ENCODE measurements at regions not wholly inside any gene's neighbourhood (a gene's known extent, or its start where the extent isn't known, plus 50 kb on each side); places are given as distances from the start of the nearest gene placed in this dataset.
"Not testable (repeated sequence)": the region's sequence is repeated elsewhere in the genome, so short reads cannot be mapped to it uniquely, and the experiment has no call there.

GRCh38 chr7:81383846-81384245 is 386.0 kb downstream of the HGF start:
- H3K27me3 Mint-ChIP-seq = no peaks in the 10 kb centered on the region
- no peak overlapping the region for H3K4me3 Mint-ChIP-seq
- peaks cover 2% of the 10 kb centered on the region for H3K36me3 Mint-ChIP-seq
- no peaks in the 10 kb centered on the region for H3K4me1 Mint-ChIP-seq
- H3K27ac Mint-ChIP-seq = no peak overlapping the region
- H3K9me3 Mint-ChIP-seq = peaks cover 0 to 10% (median 5%) of the 10 kb centered on the region in 3 donors

- not testable (repeated sequence) for H3K36me3 Mint-ChIP-seq, H3K27ac Mint-ChIP-seq, H3K27me3 Mint-ChIP-seq, H3K4me1 Mint-ChIP-seq, H3K4me3 Mint-ChIP-seq
- peaks cover 3 to 11% (median 8%) of the 10 kb centered on the region in 3 donors for H3K9me3 Mint-ChIP-seq
Measured at GRCh38 chr7:81374641-81375040, 395.2 kb downstream of the HGF start.

GRCh38 chr7:81370822-81371221 is 399.0 kb downstream of the HGF start:
- H3K4me1 Mint-ChIP-seq = no peaks in the 10 kb centered on the region
- no peak overlapping the region for H3K27ac Mint-ChIP-seq
- H3K36me3 Mint-ChIP-seq = no peaks in the 10 kb centered on the region
- H3K9me3 Mint-ChIP-seq = peaks cover 6 to 7% (median 6%) of the 10 kb centered on the region in 3 donors
- H3K27me3 Mint-ChIP-seq = no peaks in the 10 kb centered on the region
- H3K4me3 Mint-ChIP-seq = no peak overlapping the region

GRCh38 chr7:81367326-81367931 is 402.4 kb downstream of the HGF start:
- Mint-ChIP-seq H3K27ac (no peak overlapping the region), H3K9me3 (peaks cover 0 to 6% (median 4%) of the 10 kb centered on the region in 3 donors), H3K4me3 (no peak overlapping the region), H3K27me3 (no peaks in the 10 kb centered on the region), H3K4me1 (no peaks in the 10 kb centered on the region), H3K36me3 (no peaks in the 10 kb centered on the region)

- no peaks in the 10 kb centered on the region for H3K36me3 Mint-ChIP-seq
- no peak overlapping the region for H3K4me3 Mint-ChIP-seq
- H3K27me3 Mint-ChIP-seq = no peaks in the 10 kb centered on the region
- H3K4me1 Mint-ChIP-seq = no peaks in the 10 kb centered on the region
- H3K9me3 Mint-ChIP-seq = peaks cover 0 to 6% (median 6%) of the 10 kb centered on the region in 3 donors
- no peak overlapping the region for H3K27ac Mint-ChIP-seq
Measured at GRCh38 chr7:81366546-81366945, 403.3 kb downstream of the HGF start.

GRCh38 chr7:81361769-81362312 is 408.0 kb downstream of the HGF start:
- Mint-ChIP-seq H3K4me3 (no peak overlapping the region), H3K27me3 (no peaks in the 10 kb centered on the region), H3K4me1 (no peaks in the 10 kb centered on the region), H3K9me3 (peaks cover 0 to 2% (median 1%) of the 10 kb centered on the region in 3 donors), H3K36me3 (no peaks in the 10 kb centered on the region), H3K27ac (no peak overlapping the region)

GRCh38 chr7:81355911-81356310 is 413.9 kb downstream of the HGF start:
- H3K36me3 Mint-ChIP-seq = no peaks in the 10 kb centered on the region
- peaks cover 2 to 5% (median 4%) of the 10 kb centered on the region in 3 donors for H3K9me3 Mint-ChIP-seq
- H3K4me1 Mint-ChIP-seq = no peaks in the 10 kb centered on the region
- no peak overlapping the region for H3K4me3 Mint-ChIP-seq
- H3K27me3 Mint-ChIP-seq = no peaks in the 10 kb centered on the region
- no peak overlapping the region for H3K27ac Mint-ChIP-seq

GRCh38 chr7:81349044-81349443 is 420.8 kb downstream of the HGF start:
- H3K27me3 Mint-ChIP-seq = no peaks in the 10 kb centered on the region
- no peaks in the 10 kb centered on the region for H3K4me1 Mint-ChIP-seq
- H3K27ac Mint-ChIP-seq = no peak overlapping the region
- H3K36me3 Mint-ChIP-seq = no peaks in the 10 kb centered on the region
- H3K4me3 Mint-ChIP-seq = no peak overlapping the region
- H3K9me3 Mint-ChIP-seq = peaks cover 3 to 7% (median 5%) of the 10 kb centered on the region in 3 donors

- Mint-ChIP-seq H3K27ac (no peak overlapping the region), H3K4me1 (no peaks in the 10 kb centered on the region), H3K9me3 (peaks cover 1 to 4% (median 2%) of the 10 kb centered on the region in 3 donors), H3K36me3 (no peaks in the 10 kb centered on the region), H3K4me3 (no peak overlapping the region), H3K27me3 (no peaks in the 10 kb centered on the region)
Measured at GRCh38 chr7:81339946-81340345, 421.1 kb upstream of the SEMA3C start.

- no peaks in the 10 kb centered on the region for H3K4me1 Mint-ChIP-seq
- H3K4me3 Mint-ChIP-seq = no peak overlapping the region
- no peaks in the 10 kb centered on the region for H3K27me3 Mint-ChIP-seq
- H3K36me3 Mint-ChIP-seq = no peaks in the 10 kb centered on the region
- peaks cover 1 to 12% (median 4%) of the 10 kb centered on the region in 3 donors for H3K9me3 Mint-ChIP-seq
- H3K27ac Mint-ChIP-seq = no peak overlapping the region
Measured at GRCh38 chr7:81333536-81333935, 414.7 kb upstream of the SEMA3C start.

GRCh38 chr7:81333004-81333403 is 414.2 kb upstream of the SEMA3C start:
- H3K4me1 Mint-ChIP-seq = no peaks in the 10 kb centered on the region
- H3K4me3 Mint-ChIP-seq = no peak overlapping the region
- peaks cover 1 to 12% (median 4%) of the 10 kb centered on the region in 3 donors for H3K9me3 Mint-ChIP-seq
- H3K27ac Mint-ChIP-seq = no peak overlapping the region
- no peaks in the 10 kb centered on the region for H3K36me3 Mint-ChIP-seq
- no peaks in the 10 kb centered on the region for H3K27me3 Mint-ChIP-seq

GRCh38 chr7:81331061-81332018 is 412.5 kb upstream of the SEMA3C start:
- Mint-ChIP-seq H3K9me3 (peaks cover 0 to 15% (median 2%) of the 10 kb centered on the region in 3 donors), H3K27me3 (no peaks in the 10 kb centered on the region), H3K4me1 (no peaks in the 10 kb centered on the region), H3K27ac (no peak overlapping the region), H3K36me3 (no peaks in the 10 kb centered on the region), H3K4me3 (no peak overlapping the region)

- Mint-ChIP-seq H3K27ac (no peak overlapping the region), H3K36me3 (no peaks in the 10 kb centered on the region), H3K4me3 (no peak overlapping the region), H3K27me3 (no peaks in the 10 kb centered on the region), H3K9me3 (peaks cover under 1 to 15% (median 2%) of the 10 kb centered on the region in 3 donors), H3K4me1 (no peaks in the 10 kb centered on the region)
Measured at GRCh38 chr7:81330108-81330507, 411.3 kb upstream of the SEMA3C start.

GRCh38 chr7:81327468-81328266 is 408.8 kb upstream of the SEMA3C start:
- Mint-ChIP-seq H3K4me1 (no peaks in the 10 kb centered on the region), H3K4me3 (no peak overlapping the region), H3K27ac (no peak overlapping the region), H3K36me3 (no peaks in the 10 kb centered on the region), H3K27me3 (no peaks in the 10 kb centered on the region), H3K9me3 (peaks cover 2 to 12% (median 3%) of the 10 kb centered on the region in 3 donors)

GRCh38 chr7:81321949-81322348 is 403.1 kb upstream of the SEMA3C start:
- no peak overlapping the region for H3K4me3 Mint-ChIP-seq
- H3K27ac Mint-ChIP-seq = no peak overlapping the region
- H3K9me3 Mint-ChIP-seq = peaks cover 2 to 9% (median 5%) of the 10 kb centered on the region in 3 donors
- H3K27me3 Mint-ChIP-seq = no peaks in the 10 kb centered on the region
- H3K36me3 Mint-ChIP-seq = no peaks in the 10 kb centered on the region
- H3K4me1 Mint-ChIP-seq = no peaks in the 10 kb centered on the region

Data from IgD-negative memory B cell (primary cell).